ENCODE measurements at regions not wholly inside any gene's neighbourhood (a gene's known extent, or its start where the extent isn't known, plus 50 kb on each side); places are given as distances from the start of the nearest gene placed in this dataset.
A peak's percentile ranks its signal among the peaks of the same experiment; 100 is the strongest.

- DNase-seq: no peak
Observed at GRCh38 chr10:78301481-78301880, 267.8 kb downstream of the RPS24 start.

GRCh38 chr10:78301891-78302738, 268.5 kb downstream of the RPS24 start:
- peak; percentile 45 for DNase-seq

- DNase-seq: no peak
Observed at GRCh38 chr10:78302739-78302988, 269.0 kb downstream of the RPS24 start.

- DNase-seq: peak; percentile 98
Observed at GRCh38 chr10:78302989-78303854, 269.6 kb downstream of the RPS24 start.

GRCh38 chr10:78304091-78305045, 270.7 kb downstream of the RPS24 start:
- DNase-seq: no peak

GRCh38 chr10:78305311-78305710, 271.6 kb downstream of the RPS24 start:
- no peak for DNase-seq

- DNase-seq: no peak
Observed at GRCh38 chr10:78306358-78306757, 272.7 kb downstream of the RPS24 start.

GRCh38 chr10:78307576-78307975, 273.9 kb downstream of the RPS24 start:
- DNase-seq: no peak

- DNase-seq: no peak
Observed at GRCh38 chr10:78309536-78310237, 276.0 kb downstream of the RPS24 start.

GRCh38 chr10:78310481-78311080, 276.9 kb downstream of the RPS24 start:
- peak; percentile 27 for DNase-seq

GRCh38 chr10:78312197-78313047, 278.8 kb downstream of the RPS24 start:
- DNase-seq: peak; percentile 71

- DNase-seq: no peak
Observed at GRCh38 chr10:78313048-78313381, 279.4 kb downstream of the RPS24 start.

GRCh38 chr10:78313636-78314035, 280.0 kb downstream of the RPS24 start:
- no peak for DNase-seq

GRCh38 chr10:78314651-78315050, 281.0 kb downstream of the RPS24 start:
- DNase-seq: no peak

GRCh38 chr10:78316451-78316931, 282.8 kb downstream of the RPS24 start:
- no peak for DNase-seq

- no peak for DNase-seq
Observed at GRCh38 chr10:78318305-78318704, 284.6 kb downstream of the RPS24 start.

GRCh38 chr10:78319371-78319770, 285.7 kb downstream of the RPS24 start:
- no peak for DNase-seq

- DNase-seq: no peak
Observed at GRCh38 chr10:78319841-78320240, 286.2 kb downstream of the RPS24 start.

- DNase-seq: no peak
Observed at GRCh38 chr10:78320506-78320905, 286.8 kb downstream of the RPS24 start.

GRCh38 chr10:78321000-78321399, 287.3 kb downstream of the RPS24 start:
- no peak for DNase-seq

- no peak for DNase-seq
Observed at GRCh38 chr10:78321500-78321899, 287.8 kb downstream of the RPS24 start.

Measured in eye (tissue), 1 donor.